ENCODE measurements at regions not wholly inside any gene's neighbourhood (a gene's known extent, or its start where the extent isn't known, plus 50 kb on each side); places are given as distances from the start of the nearest gene placed in this dataset.

- TF ChIP-seq CTCF (IDR thresholded peaks at IDR 0.05) (no peak), RAD21 (conservative IDR thresholded peaks at IDR 0.05 in 1 of 2, IDR thresholded peaks at IDR 0.05 in 1 of 2) (no peak), EP300 (IDR thresholded peaks at IDR 0.05) (no peak), USF2 (IDR thresholded peaks at IDR 0.05) (no peak), CEBPB (IDR thresholded peaks at IDR 0.05) (no peak), ZFP36 (IDR thresholded peaks at IDR 0.05; ENCODE audit: borderline replicate concordance, partially characterized antibody) (no peak), HOXB13 (CRISPR knock-in tag; IDR thresholded peaks at IDR 0.05; ENCODE audit: low read depth) (no peak), RNF2 (IDR thresholded peaks at IDR 0.05; ENCODE audit: borderline replicate concordance, low read depth) (no peak), POLR2AphosphoS2 (conservative IDR thresholded peaks at IDR 0.05; ENCODE audit: low read length) (no peak), MAZ (IDR thresholded peaks at IDR 0.05; ENCODE audit: borderline replicate concordance, low read depth, low read length) (no peak), RFX5 (IDR thresholded peaks at IDR 0.05) (no peak), E2F6 (IDR thresholded peaks at IDR 0.05; ENCODE audit: borderline replicate concordance, low read depth) (no peak)
- TF ChIP-seq, protein P1, sequence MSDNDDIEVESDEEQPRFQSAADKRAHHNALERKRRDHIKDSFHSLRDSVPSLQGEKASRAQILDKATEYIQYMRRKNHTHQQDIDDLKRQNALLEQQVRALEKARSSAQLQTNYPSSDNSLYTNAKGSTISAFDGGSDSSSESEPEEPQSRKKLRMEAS (IDR thresholded peaks at IDR 0.05) = no peak
- TF ChIP-seq, protein P2, sequence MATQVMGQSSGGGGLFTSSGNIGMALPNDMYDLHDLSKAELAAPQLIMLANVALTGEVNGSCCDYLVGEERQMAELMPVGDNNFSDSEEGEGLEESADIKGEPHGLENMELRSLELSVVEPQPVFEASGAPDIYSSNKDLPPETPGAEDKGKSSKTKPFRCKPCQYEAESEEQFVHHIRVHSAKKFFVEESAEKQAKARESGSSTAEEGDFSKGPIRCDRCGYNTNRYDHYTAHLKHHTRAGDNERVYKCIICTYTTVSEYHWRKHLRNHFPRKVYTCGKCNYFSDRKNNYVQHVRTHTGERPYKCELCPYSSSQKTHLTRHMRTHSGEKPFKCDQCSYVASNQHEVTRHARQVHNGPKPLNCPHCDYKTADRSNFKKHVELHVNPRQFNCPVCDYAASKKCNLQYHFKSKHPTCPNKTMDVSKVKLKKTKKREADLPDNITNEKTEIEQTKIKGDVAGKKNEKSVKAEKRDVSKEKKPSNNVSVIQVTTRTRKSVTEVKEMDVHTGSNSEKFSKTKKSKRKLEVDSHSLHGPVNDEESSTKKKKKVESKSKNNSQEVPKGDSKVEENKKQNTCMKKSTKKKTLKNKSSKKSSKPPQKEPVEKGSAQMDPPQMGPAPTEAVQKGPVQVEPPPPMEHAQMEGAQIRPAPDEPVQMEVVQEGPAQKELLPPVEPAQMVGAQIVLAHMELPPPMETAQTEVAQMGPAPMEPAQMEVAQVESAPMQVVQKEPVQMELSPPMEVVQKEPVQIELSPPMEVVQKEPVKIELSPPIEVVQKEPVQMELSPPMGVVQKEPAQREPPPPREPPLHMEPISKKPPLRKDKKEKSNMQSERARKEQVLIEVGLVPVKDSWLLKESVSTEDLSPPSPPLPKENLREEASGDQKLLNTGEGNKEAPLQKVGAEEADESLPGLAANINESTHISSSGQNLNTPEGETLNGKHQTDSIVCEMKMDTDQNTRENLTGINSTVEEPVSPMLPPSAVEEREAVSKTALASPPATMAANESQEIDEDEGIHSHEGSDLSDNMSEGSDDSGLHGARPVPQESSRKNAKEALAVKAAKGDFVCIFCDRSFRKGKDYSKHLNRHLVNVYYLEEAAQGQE (IDR thresholded peaks at IDR 0.05) = no peak
Measured at GRCh38 chr1:30525631-30525970, 197.8 kb downstream of the MATN1 start.
